Thyroid gland (tissue), 4 donors: ENCODE measurements at regions not wholly inside any gene's neighbourhood (a gene's known extent, or its start where the extent isn't known, plus 50 kb on each side); places are given as distances from the start of the nearest gene placed in this dataset.

Experiments
- DNase-seq, 2 donors: peaks; one replicate each; pipeline ENCODE4 v3.0.0-alpha.2; 2019
- H3K27ac ChIP-seq, 3 donors: fragments of 200-600 bp; sonication (generic); 1 replicate in 2 of 3; 2 replicates in 1 of 3; pipeline ENCODE4 v1.5.1; 2016 to 2019; ENCODE audit warnings: mild to moderate bottlenecking in 1 of 3, moderate library complexity in 1 of 3
- H3K27me3 ChIP-seq: fragments of 200-600 bp; sonication (generic); one replicate; pipeline ENCODE4 v1.5.1; 2019
- H3K36me3 ChIP-seq, 2 donors: fragments of 200-600 bp; sonication (generic); one replicate each; pipeline ENCODE4 v1.5.1; 2016 to 2019
- H3K4me1 ChIP-seq, 2 donors: fragments of 200-600 bp; sonication (generic); one replicate each; pipeline ENCODE4 v1.5.1; 2017 to 2019
- H3K4me3 ChIP-seq, 3 donors: fragments of 200-600 bp; sonication (generic); replicated peaks in 1 of 3; 1 replicate in 2 of 3; 2 replicates in 1 of 3; pipeline ENCODE4 v1.5.1; 2016; ENCODE audit warnings: mild to moderate bottlenecking in 1 of 3
- H3K9me3 ChIP-seq: fragments of 200-600 bp; sonication (generic); one replicate; pipeline ENCODE4 v1.5.1; 2017
- CTCF ChIP-seq, 6 experiments: fragments of 200-600 bp in 3 of 6; fragments of 450-650 bp in 3 of 6; sonication (generic) in 3 of 6; IDR thresholded peaks; one replicate each; pipeline ENCODE4 v1.5.1; 2016 to 2019; ENCODE audit warnings: antibody characterized with exemption in 6 of 6, mild to moderate bottlenecking in 2 of 6, inconsistent platforms in 1 of 6, moderate library complexity in 1 of 6
- POLR2A ChIP-seq, 2 donors: fragments of 450-650 bp; IDR thresholded peaks; one replicate each; pipeline ENCODE4 v1.6.1; 2017; ENCODE audit warnings: antibody characterized with exemption in 2 of 2, mild to moderate bottlenecking in 2 of 2, moderate library complexity in 1 of 2
- WGBS, 2 donors: methylation state at CpG; one replicate each; pipeline ENCODE4 v1.1.5; 2017; 5-methylcytosine and 5-hydroxymethylcytosine counted together
- intact Hi-C: fragments of 100-400 bp; cut with DNase I; formaldehyde crosslinking; loops from one replicate; pipeline ENCODE4 v1.15.1; 2023

DNA sequence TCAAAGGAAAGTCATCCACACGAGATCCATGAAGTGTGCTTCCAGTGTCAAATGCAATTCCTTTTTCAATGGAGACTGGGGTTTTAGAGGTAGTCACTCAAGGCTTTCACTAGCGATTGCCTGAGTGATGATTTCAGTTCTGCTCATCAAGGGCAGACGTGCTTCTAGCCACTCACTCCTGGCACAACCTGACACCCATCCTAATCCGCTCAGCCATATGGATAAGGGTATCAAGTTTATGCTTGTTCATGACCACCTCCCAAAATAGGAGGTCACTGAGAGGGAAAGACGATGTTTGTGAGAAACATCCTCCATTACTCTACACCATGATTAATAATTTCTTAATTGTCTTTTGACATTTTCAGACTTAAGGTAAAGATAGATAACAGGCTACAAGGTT, 91.3 kb upstream of the HEY2 start:
- Histone ChIP-seq H3K9me3 (no peaks in the 10 kb centered on the region), H3K36me3 (no peaks in the 10 kb centered on the region), H3K4me1 (no peaks in the 10 kb centered on the region), H3K27ac (no peak overlapping the region), H3K4me3 (no peak overlapping the region), H3K27me3 (no peaks in the 10 kb centered on the region)
- WGBS, 2 donors, result 86 to 88% methylated on average over 5 of the region's 5 CpGs
- DNase-seq, result no peak
- intact Hi-C loops, result no loop called here
- TF ChIP-seq CTCF (IDR thresholded peaks at IDR 0.05) (no peak), POLR2A (IDR thresholded peaks at IDR 0.05) (no peak)

GRCh38 chr6:125658759-125659431, 90.5 kb upstream of the HEY2 start:
- intact Hi-C loops, result no loop called here
- WGBS, 2 donors, result 68 to 83% methylated on average over 4 of the region's 4 CpGs
- Histone ChIP-seq H3K4me1 (no peaks in the 10 kb centered on the region), H3K27me3 (no peaks in the 10 kb centered on the region), H3K9me3 (no peaks in the 10 kb centered on the region), H3K4me3 (no peak overlapping the region), H3K36me3 (no peaks in the 10 kb centered on the region), H3K27ac (no peak overlapping the region)
- no peak for DNase-seq
- no peak for TF ChIP-seq CTCF (IDR thresholded peaks at IDR 0.05)

- 93 to 100% methylated on average over 1 of the region's 1 CpG for WGBS, 2 donors
- Histone ChIP-seq H3K27ac (no peak overlapping the region), H3K27me3 (no peaks in the 10 kb centered on the region), H3K4me1 (no peaks in the 10 kb centered on the region), H3K36me3 (no peaks in the 10 kb centered on the region), H3K4me3 (no peak overlapping the region), H3K9me3 (no peaks in the 10 kb centered on the region)
- no peak for DNase-seq
- intact Hi-C loops, result no loop called here
- TF ChIP-seq POLR2A (IDR thresholded peaks at IDR 0.05), result no peak
- no peak for TF ChIP-seq CTCF (IDR thresholded peaks at IDR 0.05)
These were observed 89.5 kb upstream of the HEY2 start for GRCh38 chr6:125659887-125660286.

GRCh38 chr6:125662296-125662695, 87.1 kb upstream of the HEY2 start:
- Histone ChIP-seq H3K36me3 (no peaks in the 10 kb centered on the region), H3K4me3 (no peak overlapping the region), H3K4me1 (no peaks in the 10 kb centered on the region), H3K27me3 (no peaks in the 10 kb centered on the region), H3K27ac (no peak overlapping the region), H3K9me3 (no peaks in the 10 kb centered on the region)
- TF ChIP-seq CTCF (IDR thresholded peaks at IDR 0.05), result no peak
- TF ChIP-seq POLR2A (IDR thresholded peaks at IDR 0.05), result no peak
- 71 to 72% methylated on average over 4 of the region's 4 CpGs for WGBS, 2 donors
- no peak for DNase-seq
- intact Hi-C loops, result no loop called here

DNA sequence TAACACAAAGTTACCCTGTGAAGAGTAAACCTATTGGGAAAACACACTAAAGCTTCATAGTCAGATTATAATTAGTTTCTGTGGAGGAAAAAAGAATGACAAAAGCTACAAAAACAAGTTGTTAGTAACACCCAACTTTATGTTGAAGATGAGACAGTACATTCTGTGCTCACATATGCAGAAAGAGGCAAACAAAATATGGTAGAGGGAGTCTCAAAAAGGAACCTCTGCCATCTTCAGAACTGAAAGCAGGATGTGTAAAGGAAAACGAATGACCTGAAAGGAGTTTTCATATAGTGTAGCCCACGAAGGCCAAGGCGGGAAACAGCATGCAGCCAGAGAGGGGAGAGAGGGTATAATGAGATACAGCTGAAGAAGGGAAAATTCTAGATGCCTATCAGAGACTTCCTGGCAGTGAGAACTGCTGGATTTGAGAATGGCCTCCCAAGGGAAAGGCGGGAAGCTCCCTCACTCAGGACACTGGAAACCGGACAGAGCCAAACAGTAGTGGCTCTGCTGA, 84.1 kb upstream of the HEY2 start:
- no peak overlapping the region for H3K27ac ChIP-seq
- intact Hi-C loops, result no loop called here
- H3K4me3 ChIP-seq, result no peak overlapping the region
- H3K4me1 ChIP-seq, result no peaks in the 10 kb centered on the region
- no peak for DNase-seq
- TF ChIP-seq CTCF (IDR thresholded peaks at IDR 0.05), result no peak
- TF ChIP-seq POLR2A (IDR thresholded peaks at IDR 0.05), result no peak
- no peaks in the 10 kb centered on the region for H3K27me3 ChIP-seq
- no peaks in the 10 kb centered on the region for H3K9me3 ChIP-seq
- WGBS, 2 donors, result 75 to 77% methylated on average over 5 of the region's 5 CpGs
- no peaks in the 10 kb centered on the region for H3K36me3 ChIP-seq
